ENCODE measurements at regions not wholly inside any gene's neighbourhood (a gene's known extent, or its start where the extent isn't known, plus 50 kb on each side); places are given as distances from the start of the nearest gene placed in this dataset.

GRCh38 chr3:16665282-16665741 is 60.1 kb upstream of the DAZL start:
- TF ChIP-seq HNF4G (IDR thresholded peaks at IDR 0.05) (no peak), HNF4A (conservative IDR thresholded peaks at IDR 0.05) (no peak), ATF3 (IDR thresholded peaks at IDR 0.05) (no peak), FOXA2 (IDR thresholded peaks at IDR 0.05) (no peak), EGR1 (IDR thresholded peaks at IDR 0.05; ENCODE audit: low read depth in 2 of 2) (no peak), GABPA (IDR thresholded peaks at IDR 0.05 in 1 of 2, conservative IDR thresholded peaks at IDR 0.05 in 1 of 2) (no peak), NR2F2 (IDR thresholded peaks at IDR 0.05) (no peak), RAD21 (IDR thresholded peaks at IDR 0.05) (no peak), TAF1 (conservative IDR thresholded peaks at IDR 0.05) (no peak), RXRA (IDR thresholded peaks at IDR 0.05) (no peak), REST (IDR thresholded peaks at IDR 0.05) (no peak), MAX (IDR thresholded peaks at IDR 0.05) (no peak), ZBTB33 (IDR thresholded peaks at IDR 0.05) (no peak), FOXA1 (IDR thresholded peaks at IDR 0.05) (no peak), JUND (IDR thresholded peaks at IDR 0.05) (no peak), YY1 (IDR thresholded peaks at IDR 0.05) (no peak), SP1 (IDR thresholded peaks at IDR 0.05) (no peak), CTCF (IDR thresholded peaks at IDR 0.05; ENCODE audit: low read depth, low read length, missing input control) (no peak)
- 48% methylated on average over 6 of the region's 6 CpGs for WGBS
- no peak for DNase-seq (ENCODE audit: low spot score)
- H3K9me3 ChIP-seq (ENCODE audit: control insufficient read depth in 4 of 4, low read length in 3 of 4) = peaks cover 0 to 2% (median 0%) of the 10 kb centered on the region in 4 donors
- H3K4me3 ChIP-seq (ENCODE audit: low read depth in 1 of 3, low read length in 3 of 3) = no peak overlapping the region
- no peak overlapping the region for H3K27ac ChIP-seq (ENCODE audit: low read depth in 1 of 2, low read length in 2 of 2)
- H3K27me3 ChIP-seq (ENCODE audit: control insufficient read depth in 4 of 4, insufficient read depth in 4 of 4, low read length in 3 of 4) = no peaks in the 10 kb centered on the region
- H3K36me3 ChIP-seq (ENCODE audit: control insufficient read depth in 4 of 4, insufficient read depth in 3 of 4, low read depth in 1 of 4, low read length in 3 of 4) = no peaks in the 10 kb centered on the region
- no peaks in the 10 kb centered on the region for H3K4me1 ChIP-seq (ENCODE audit: control insufficient read depth in 4 of 4, insufficient read depth in 4 of 4, low read length in 3 of 4)
- H3K9ac ChIP-seq (ENCODE audit: low read depth in 1 of 2, low read length in 2 of 2) = no peak overlapping the region

Measured in liver (tissue), 8 donors.